ENCODE measurements at regions not wholly inside any gene's neighbourhood (a gene's known extent, or its start where the extent isn't known, plus 50 kb on each side); places are given as distances from the start of the nearest gene placed in this dataset.
A peak's percentile ranks its signal among the peaks of the same experiment; 100 is the strongest.

DNA sequence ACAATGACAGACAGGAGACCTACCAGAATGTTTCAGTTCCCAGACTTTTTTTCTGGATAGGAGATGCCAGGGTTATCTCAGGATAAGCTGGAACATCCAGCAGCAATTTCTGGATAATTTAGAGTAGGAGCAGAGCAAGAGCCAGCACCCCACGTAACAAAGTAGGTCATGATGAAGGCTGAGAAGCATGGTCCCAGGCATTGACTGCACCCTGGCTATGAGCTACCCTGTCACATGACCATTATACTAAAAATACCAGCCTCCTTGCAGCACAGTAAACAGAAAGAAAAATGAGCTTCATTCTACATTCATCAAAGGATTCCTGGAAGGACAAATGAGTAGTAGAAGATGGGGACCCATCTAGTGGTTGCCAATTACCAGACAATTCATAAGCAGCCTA, 247.4 kb upstream of the AR start (continued):
- TF ChIP-seq, protein P1, sequence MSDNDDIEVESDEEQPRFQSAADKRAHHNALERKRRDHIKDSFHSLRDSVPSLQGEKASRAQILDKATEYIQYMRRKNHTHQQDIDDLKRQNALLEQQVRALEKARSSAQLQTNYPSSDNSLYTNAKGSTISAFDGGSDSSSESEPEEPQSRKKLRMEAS (IDR thresholded peaks at IDR 0.05): no peak
- TF ChIP-seq ZNF302 (CRISPR knock-in tag; IDR thresholded peaks at IDR 0.05): no peak
- no peak for TF ChIP-seq ESRRA (IDR thresholded peaks at IDR 0.05; ENCODE audit: borderline replicate concordance, low read length)
- no peak for TF ChIP-seq TFCP2L1 (CRISPR knock-in tag; IDR thresholded peaks at IDR 0.05)

DNA sequence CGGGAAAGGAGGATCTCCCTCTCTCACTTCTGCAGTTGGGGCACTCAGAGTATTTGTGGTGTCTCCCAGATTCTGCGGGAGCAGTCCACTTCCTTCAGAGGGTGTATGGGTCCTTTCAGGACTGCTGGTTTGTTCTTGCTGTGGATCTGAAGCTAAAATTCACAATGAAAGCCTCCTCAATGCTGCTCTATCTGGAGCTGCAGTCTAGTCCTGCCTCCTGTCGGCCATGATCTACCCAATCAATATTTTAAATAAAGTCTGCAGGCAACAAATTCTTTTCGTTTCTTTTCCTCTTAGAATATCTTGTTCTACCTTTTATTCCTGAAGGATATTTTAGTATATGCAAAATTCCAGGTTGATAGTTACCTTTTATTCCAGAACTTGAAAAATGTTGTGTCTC, 226.1 kb upstream of the AR start:
- Histone ChIP-seq H3K4me3 (no peak overlapping the region), H3K4me1 (no peaks in the 10 kb centered on the region), H3K4me2 (no peak overlapping the region), H3K9me3 (no peaks in the 10 kb centered on the region), H3K27ac (no peak overlapping the region)
- ChIA-PET POLR2A (no interaction called here), CTCF (no interaction called here)
- ATAC-seq: no peak
- DNase-seq (ENCODE audit: low read depth in 1 of 2, low spot score in 1 of 2): no peak
- peak; percentile 7 for FAIRE-seq
- TF ChIP-seq RCOR1 (IDR thresholded peaks at IDR 0.05; ENCODE audit: low read depth, low read length) (no peak), ZC3H11A (IDR thresholded peaks at IDR 0.05) (no peak), EHF (CRISPR knock-in tag; IDR thresholded peaks at IDR 0.05) (no peak), NFE2L2 (conservative IDR thresholded peaks at IDR 0.05; ENCODE audit: low read length) (no peak), HEYL (CRISPR knock-in tag; IDR thresholded peaks at IDR 0.05) (no peak), KDM1A (IDR thresholded peaks at IDR 0.05; ENCODE audit: low read depth) (no peak), PHF8 (IDR thresholded peaks at IDR 0.05; ENCODE audit: borderline replicate concordance, low read depth) (no peak), HOXB13 (CRISPR knock-in tag; IDR thresholded peaks at IDR 0.05; ENCODE audit: low read depth) (no peak), FOSB (CRISPR knock-in tag; IDR thresholded peaks at IDR 0.05) (no peak), ZFP36 (IDR thresholded peaks at IDR 0.05; ENCODE audit: borderline replicate concordance, partially characterized antibody) (no peak), ZNF302 (CRISPR knock-in tag; IDR thresholded peaks at IDR 0.05) (no peak), CHD2 (IDR thresholded peaks at IDR 0.05; ENCODE audit: low read length, partially characterized antibody) (no peak), JUNB (IDR thresholded peaks at IDR 0.05) (no peak), TP53 (CRISPR knock-in tag; IDR thresholded peaks at IDR 0.05) (no peak)
- TF ChIP-seq, protein P2, sequence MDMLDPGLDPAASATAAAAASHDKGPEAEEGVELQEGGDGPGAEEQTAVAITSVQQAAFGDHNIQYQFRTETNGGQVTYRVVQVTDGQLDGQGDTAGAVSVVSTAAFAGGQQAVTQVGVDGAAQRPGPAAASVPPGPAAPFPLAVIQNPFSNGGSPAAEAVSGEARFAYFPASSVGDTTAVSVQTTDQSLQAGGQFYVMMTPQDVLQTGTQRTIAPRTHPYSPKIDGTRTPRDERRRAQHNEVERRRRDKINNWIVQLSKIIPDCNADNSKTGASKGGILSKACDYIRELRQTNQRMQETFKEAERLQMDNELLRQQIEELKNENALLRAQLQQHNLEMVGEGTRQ (IDR thresholded peaks at IDR 0.05): no peak
- WGBS (ENCODE audit: missing lambda C conversion rate): 1% methylated on average over 3 of the region's 4 CpGs

DNA sequence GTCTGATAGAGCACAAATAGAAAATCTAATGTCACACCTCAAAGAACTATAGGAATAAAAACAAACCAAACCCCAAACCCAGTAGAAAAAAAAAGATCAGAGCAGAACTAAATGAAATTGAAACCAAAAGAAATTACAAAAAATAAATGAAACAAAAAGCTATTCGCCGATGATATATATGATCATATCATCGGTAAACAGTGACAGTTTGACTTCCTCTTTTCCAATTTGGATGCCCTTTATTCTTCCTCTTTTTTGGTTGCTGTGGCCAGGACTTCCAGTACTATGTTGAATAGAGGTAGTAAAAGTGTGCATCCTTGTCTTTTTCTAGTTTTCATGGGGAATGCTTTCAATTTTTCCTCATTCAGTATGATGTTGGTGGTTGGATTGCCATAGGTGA, 215.3 kb upstream of the AR start:
- Histone ChIP-seq H3K27ac (no peak overlapping the region), H3K4me1 (no peaks in the 10 kb centered on the region), H3K4me2 (no peak overlapping the region), H3K9me3 (no peaks in the 10 kb centered on the region), H3K4me3 (no peak overlapping the region)
- FAIRE-seq: no peak
- POLR2A ChIA-PET: no interaction called here
- TF ChIP-seq KDM1A (IDR thresholded peaks at IDR 0.05; ENCODE audit: low read depth) (no peak), MAZ (IDR thresholded peaks at IDR 0.05; ENCODE audit: borderline replicate concordance, low read depth, low read length) (no peak), NFE2L2 (conservative IDR thresholded peaks at IDR 0.05; ENCODE audit: low read length) (no peak), FOSB (CRISPR knock-in tag; IDR thresholded peaks at IDR 0.05) (no peak), MAFK (IDR thresholded peaks at IDR 0.05; ENCODE audit: partially characterized antibody) (no peak), ZC3H11A (IDR thresholded peaks at IDR 0.05) (no peak)
- TF ChIP-seq, protein P3, sequence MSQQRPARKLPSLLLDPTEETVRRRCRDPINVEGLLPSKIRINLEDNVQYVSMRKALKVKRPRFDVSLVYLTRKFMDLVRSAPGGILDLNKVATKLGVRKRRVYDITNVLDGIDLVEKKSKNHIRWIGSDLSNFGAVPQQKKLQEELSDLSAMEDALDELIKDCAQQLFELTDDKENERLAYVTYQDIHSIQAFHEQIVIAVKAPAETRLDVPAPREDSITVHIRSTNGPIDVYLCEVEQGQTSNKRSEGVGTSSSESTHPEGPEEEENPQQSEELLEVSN (IDR thresholded peaks at IDR 0.05; ENCODE audit: borderline replicate concordance, low read depth): no peak
- TF ChIP-seq, protein P4, sequence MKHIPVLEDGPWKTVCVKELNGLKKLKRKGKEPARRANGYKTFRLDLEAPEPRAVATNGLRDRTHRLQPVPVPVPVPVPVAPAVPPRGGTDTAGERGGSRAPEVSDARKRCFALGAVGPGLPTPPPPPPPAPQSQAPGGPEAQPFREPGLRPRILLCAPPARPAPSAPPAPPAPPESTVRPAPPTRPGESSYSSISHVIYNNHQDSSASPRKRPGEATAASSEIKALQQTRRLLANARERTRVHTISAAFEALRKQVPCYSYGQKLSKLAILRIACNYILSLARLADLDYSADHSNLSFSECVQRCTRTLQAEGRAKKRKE (CRISPR knock-in tag; IDR thresholded peaks at IDR 0.05; ENCODE audit: low read depth): no peak
- DNase-seq (ENCODE audit: low read depth in 1 of 2, low spot score in 1 of 2): no peak
- CTCF ChIA-PET: no interaction called here
- WGBS (ENCODE audit: missing lambda C conversion rate): 81% methylated on average over 3 of the region's 3 CpGs
- ATAC-seq: no peak

DNA sequence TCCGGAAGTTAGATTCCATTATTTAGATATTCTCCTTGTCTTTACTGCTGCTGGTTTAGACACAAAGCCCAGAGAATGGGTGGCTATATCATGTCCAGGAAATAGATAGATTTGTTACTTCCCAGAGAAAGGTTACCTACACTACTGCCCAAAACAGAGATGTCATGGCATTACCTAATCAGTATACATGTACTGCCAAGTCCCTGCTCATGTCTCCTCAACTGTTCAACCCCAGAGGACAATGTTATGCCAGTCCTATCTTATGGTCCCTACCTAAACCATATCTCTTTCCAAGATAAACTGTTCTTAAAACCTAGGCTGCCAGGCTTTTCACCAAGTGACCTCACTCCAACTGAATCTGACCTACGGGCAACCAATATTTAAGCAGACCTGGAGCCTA, 209.5 kb upstream of the AR start:
- ChIA-PET CTCF (no interaction called here), POLR2A (no interaction called here)
- H3K4me3 ChIP-seq: no peak overlapping the region
- no peak for ATAC-seq
- no peaks in the 10 kb centered on the region for H3K4me1 ChIP-seq
- no peak for TF ChIP-seq HEYL (CRISPR knock-in tag; IDR thresholded peaks at IDR 0.05)
- TF ChIP-seq EHF (CRISPR knock-in tag; IDR thresholded peaks at IDR 0.05): no peak
- TF ChIP-seq, protein P5, sequence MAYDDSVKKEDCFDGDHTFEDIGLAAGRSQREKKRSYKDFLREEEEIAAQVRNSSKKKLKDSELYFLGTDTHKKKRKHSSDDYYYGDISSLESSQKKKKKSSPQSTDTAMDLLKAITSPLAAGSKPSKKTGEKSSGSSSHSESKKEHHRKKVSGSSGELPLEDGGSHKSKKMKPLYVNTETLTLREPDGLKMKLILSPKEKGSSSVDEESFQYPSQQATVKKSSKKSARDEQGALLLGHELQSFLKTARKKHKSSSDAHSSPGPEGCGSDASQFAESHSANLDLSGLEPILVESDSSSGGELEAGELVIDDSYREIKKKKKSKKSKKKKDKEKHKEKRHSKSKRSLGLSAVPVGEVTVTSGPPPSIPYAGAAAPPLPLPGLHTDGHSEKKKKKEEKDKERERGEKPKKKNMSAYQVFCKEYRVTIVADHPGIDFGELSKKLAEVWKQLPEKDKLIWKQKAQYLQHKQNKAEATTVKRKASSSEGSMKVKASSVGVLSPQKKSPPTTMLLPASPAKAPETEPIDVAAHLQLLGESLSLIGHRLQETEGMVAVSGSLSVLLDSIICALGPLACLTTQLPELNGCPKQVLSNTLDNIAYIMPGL (CRISPR knock-in tag; IDR thresholded peaks at IDR 0.05; ENCODE audit: borderline replicate concordance): no peak
- no peak for TF ChIP-seq KDM1A (IDR thresholded peaks at IDR 0.05; ENCODE audit: low read depth)
- TF ChIP-seq HDAC2 (IDR thresholded peaks at IDR 0.05): no peak
- TF ChIP-seq HOXB13 (CRISPR knock-in tag; IDR thresholded peaks at IDR 0.05; ENCODE audit: low read depth): no peak
- TF ChIP-seq MAZ (IDR thresholded peaks at IDR 0.05; ENCODE audit: borderline replicate concordance, low read depth, low read length): no peak
- TF ChIP-seq RNF2 (IDR thresholded peaks at IDR 0.05; ENCODE audit: borderline replicate concordance, low read depth): no peak
- TF ChIP-seq SREBF2 (IDR thresholded peaks at IDR 0.05): no peak
- FAIRE-seq: no peak
- no peak overlapping the region for H3K4me2 ChIP-seq
- no peak for DNase-seq (ENCODE audit: low read depth in 1 of 2, low spot score in 1 of 2)
- H3K9me3 ChIP-seq: no peaks in the 10 kb centered on the region
- 45% methylated on average over 2 of the region's 2 CpGs for WGBS (ENCODE audit: missing lambda C conversion rate)
- H3K27ac ChIP-seq: no peak overlapping the region
